DMS 273 treated with DMSO at 0.1 percent for 48 hours (cell line): ENCODE measurements at regions not wholly inside any gene's neighbourhood (a gene's known extent, or its start where the extent isn't known, plus 50 kb on each side); places are given as distances from the start of the nearest gene placed in this dataset.

Experiments
- DNase-seq: peaks from one replicate; lab custom pipeline; 2025; lab: John Stamatoyannopoulos, UW

- no peak for DNase-seq
Observed at GRCh38 chr7:115707258-115708012, 323.1 kb downstream of the TFEC start.

DNA sequence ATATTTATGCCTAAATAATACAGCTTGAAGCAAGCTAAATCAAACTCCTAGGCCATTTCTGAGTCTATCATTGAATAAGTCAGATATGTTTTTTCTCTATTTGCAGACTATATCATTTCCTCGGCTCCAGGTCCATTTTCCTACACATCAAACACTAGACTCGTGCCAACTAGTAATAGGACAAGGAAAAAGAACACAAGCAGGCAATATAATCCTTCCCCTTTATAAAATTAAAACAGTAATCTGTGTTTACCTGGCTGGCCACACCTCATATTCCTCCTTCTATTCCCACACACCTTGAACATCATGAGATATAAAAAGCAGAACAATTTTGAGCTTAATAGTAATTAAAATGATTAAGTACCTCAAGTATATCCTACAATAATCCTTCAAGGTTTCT is 325.7 kb downstream of the TFEC start:
- DNase-seq = no peak

DNA sequence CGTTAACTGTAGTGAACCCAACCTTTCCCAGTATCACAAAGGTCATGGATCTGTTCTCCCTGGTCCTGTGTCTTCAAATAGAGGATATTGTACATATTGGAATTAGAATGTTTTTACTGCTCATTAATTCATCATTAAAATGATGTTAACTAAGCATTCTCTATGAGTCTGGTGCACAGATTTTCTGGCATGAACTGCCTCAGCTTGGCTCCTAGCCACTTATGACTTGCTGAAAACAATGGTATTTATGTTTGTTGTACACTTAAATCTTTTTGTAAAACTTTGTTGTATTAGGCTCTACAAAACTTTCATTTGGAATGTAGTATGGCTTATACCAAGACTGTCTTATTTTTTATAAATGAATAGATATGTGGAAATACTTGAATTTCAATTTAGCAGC is 329.4 kb downstream of the TFEC start:
- DNase-seq = no peak

DNA sequence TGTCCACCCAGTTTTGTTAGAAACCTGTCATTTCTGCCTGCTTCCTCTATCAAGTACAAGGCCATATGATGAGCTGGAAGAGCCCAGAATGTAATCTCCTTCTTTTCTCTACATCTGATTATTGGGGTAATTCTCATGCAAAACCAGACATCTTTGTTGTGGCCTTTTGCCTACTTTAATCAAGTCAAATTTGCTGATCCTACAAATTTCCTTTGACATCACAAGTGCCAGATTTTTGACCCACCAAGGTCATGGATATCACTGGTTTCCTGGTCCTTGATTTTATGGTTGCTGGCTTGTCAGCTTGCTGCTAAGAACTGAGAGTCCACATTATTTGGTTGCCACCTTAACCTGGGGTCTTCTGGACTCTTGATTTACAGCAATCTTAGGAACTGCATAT is 336.1 kb downstream of the TFEC start:
- no peak for DNase-seq

DNA sequence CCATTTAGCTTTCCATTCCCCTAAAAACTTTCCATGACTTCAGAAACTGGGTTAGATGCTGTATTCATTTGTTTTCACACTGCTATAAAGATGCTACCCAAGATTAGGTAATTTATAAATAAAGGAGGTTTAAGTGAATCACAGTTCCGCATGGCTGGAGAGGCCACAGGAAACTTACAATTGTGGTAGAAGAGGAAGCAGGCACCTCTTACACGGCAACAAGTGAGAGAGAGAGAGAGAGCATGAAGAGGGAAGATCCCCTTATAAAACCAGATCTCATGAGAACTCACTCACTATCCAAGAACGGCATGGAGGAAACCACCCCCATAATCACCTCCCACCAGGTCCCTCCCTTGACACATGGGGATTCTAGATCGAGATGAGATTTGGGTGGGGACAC is 336.8 kb downstream of the TFEC start:
- no peak for DNase-seq

GRCh38 chr7:115689941-115690340 is 340.6 kb downstream of the TFEC start:
- DNase-seq = no peak

GRCh38 chr7:115683093-115683492 is 347.5 kb downstream of the TFEC start:
- DNase-seq = no peak

GRCh38 chr7:115682507-115682906 is 348.1 kb downstream of the TFEC start:
- DNase-seq = no peak

GRCh38 chr7:115680921-115681320 is 349.6 kb downstream of the TFEC start:
- no peak for DNase-seq

- DNase-seq = peak; percentile 14
Observed at GRCh38 chr7:115679976-115680375, 350.6 kb downstream of the TFEC start.

DNA sequence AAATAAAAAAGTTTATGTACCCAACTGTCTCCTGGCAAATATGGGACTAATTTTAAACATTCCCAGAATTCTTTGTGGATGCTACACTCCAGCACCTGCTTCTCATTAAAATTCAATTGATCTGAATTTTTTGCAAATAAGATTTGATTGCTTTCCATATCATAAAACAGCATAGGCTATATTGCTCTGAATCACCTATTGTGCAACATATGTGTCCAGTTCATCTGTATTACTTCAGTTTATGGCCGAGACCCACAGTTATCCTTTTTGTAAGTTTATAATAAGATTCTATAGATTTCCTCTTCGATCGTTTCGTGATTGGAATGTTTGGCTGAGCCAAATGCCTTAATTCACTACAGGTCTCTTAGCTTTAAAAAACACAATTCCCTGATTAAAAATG is 351.1 kb downstream of the TFEC start:
- DNase-seq = no peak

- no peak for DNase-seq
Observed at GRCh38 chr7:115678086-115678982, 352.2 kb downstream of the TFEC start.

GRCh38 chr7:115676707-115677106 is 353.9 kb downstream of the TFEC start:
- no peak for DNase-seq

- no peak for DNase-seq
Observed at GRCh38 chr7:115676080-115676479, 354.5 kb downstream of the TFEC start.

DNA sequence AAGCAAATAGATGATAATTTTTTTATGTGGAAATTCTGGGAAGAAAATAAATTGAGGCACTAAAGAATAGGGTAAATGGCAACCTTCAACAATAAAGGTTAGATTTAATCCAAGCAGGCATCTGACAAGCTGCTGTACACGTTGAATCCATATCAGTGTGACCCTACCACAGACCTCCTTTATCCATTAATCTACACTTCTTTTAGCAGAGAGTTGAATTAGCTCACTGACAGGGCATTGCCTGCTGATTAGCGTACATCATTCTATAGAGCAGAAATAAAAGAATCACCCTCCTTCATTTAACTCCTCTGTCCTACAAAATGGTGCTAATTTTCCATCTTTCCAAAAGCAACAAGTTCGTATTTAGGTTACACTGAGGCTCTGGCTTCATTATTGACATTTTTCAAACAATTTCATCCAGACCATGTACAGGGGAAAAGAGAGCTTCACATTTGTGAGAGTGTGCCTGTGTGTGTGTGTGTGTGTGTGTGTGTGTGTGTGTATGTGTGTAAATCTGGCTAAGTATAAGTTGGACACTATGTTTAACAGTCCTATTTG is 356.0 kb downstream of the TFEC start:
- DNase-seq = no peak

DNA sequence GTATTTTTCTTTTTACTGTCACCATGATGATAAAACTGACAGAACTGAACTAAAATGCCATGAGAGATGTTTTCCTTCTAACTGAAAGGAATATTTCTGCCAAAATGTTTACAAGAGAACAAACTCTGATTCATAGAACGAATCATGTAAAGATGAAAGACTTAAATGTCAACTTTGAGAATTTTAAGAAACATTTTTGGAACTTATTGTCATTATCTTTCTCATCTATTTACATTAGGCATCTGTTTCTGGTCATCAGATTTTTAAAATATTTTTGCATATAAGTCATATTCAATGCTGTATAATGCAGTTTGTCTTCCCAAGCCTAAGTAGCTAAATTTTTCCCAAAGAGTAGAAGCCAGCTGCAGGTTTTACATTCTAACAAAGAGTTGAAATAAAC is 358.5 kb downstream of the TFEC start:
- no peak for DNase-seq

GRCh38 chr7:115662676-115663075 is 367.9 kb downstream of the TFEC start:
- no peak for DNase-seq

DNA sequence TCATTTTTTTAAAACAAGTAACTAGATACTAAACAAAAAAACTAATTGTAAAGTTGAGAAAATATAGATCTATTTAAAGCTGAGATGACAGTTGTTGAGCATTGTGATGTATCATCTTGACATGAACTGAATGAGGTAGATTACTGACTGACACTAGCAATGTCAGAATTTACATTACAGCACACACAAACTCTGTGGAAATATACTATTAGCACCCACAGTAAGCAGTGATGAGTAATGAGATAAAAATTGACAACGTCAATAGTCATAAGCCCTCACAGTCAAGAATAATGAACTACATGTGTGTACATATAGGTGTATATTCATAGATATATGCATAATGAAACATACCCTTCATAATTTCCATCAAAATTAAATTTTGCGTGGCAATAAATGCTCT is 368.4 kb downstream of the TFEC start:
- no peak for DNase-seq

- DNase-seq = no peak
Observed at GRCh38 chr7:115658223-115658622, 372.3 kb downstream of the TFEC start.

DNA sequence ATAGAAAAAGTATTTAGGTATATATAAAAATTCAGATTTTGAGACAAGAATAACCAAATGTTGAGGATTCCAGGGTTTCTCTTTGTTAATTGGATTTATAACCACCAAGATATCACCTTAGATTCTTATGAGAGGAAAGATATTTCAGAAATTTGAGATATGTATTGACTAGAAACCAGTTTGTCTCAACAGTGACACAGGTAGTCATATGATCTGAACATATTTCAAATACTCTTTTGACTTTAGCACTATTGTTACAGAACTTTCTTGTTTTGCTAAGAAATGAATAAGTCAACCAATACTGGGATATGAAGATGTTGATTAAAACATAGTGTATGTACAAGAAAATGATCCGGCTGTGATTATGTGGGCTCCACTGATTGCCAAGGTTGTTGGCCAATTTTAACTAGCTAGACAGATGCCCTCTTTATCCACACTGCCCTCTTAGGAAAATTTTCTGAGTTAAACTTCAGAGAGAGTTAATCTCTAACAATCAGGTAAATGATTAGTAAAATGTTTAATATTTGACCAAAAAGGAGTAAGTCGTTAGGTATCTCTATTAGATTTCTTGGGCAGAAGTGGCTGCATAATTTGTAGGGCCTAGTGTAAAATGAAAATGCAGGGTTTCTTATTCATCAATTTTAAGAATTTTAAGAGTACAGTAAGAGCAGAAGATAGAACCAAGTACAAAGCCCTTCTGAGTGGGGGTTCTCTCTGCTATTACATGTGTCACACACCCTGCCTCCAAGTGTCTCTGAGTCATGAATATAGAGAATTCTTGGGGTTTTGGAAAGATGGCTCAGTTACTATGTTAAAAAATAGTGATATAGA is 376.0 kb downstream of the TFEC start:
- DNase-seq = no peak

- no peak for DNase-seq
Observed at GRCh38 chr7:115649429-115649828, 381.1 kb downstream of the TFEC start.

DNA sequence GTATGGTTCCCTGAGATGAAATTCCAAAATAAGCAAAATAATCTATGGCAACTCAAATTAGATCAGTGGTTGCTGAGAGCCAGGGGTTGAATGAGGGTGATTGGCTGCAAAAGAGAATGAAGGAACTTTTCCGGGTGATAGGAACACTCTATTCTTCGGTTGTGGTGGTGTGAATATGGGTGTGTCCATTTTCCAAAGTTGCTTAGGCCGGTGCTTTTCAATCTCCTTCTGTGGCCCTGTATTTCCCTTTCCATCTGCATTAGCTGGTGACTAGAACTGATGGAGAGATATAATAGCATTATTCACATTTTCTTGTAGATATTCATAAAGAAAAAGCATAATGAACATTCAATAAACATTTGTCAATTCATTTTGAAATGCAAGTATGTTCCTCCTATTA is 382.9 kb downstream of the TFEC start:
- DNase-seq = no peak
